Skeletal muscle cell (primary cell): ENCODE measurements at regions not wholly inside any gene's neighbourhood (a gene's known extent, or its start where the extent isn't known, plus 50 kb on each side); places are given as distances from the start of the nearest gene placed in this dataset.

Experiments
- DNase-seq: peaks from one replicate; pipeline ENCODE4 v3.0.0-alpha.2; 2010; ENCODE audit warnings: low read depth
- H3K4me3 ChIP-seq: 2 replicates; pipeline ENCODE4 v1.5.1; 2011; ENCODE audit warnings: low read depth, mild to moderate bottlenecking, control low read depth, low read length, moderate library complexity

DNA sequence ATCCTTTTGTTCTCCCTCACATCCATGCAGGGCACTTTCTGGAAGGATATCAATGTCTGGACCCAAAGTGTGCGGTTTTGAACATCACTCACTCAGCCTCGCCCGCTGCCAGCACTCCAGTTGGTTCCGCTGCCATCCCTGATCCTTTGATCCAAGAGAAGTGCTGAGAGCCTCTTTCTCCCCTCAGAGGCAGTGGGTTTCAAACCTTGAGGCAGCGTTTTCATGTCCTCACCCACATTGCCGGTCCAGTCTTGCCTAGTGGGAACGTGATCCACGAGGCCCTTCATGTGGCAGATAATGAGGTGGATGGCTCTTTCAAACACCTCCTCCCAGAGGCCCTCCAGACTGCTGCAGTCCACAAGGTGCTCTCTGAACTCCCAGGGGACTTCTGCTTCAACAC, 122.2 kb downstream of the ACTL8 start:
- no peak for DNase-seq

DNA sequence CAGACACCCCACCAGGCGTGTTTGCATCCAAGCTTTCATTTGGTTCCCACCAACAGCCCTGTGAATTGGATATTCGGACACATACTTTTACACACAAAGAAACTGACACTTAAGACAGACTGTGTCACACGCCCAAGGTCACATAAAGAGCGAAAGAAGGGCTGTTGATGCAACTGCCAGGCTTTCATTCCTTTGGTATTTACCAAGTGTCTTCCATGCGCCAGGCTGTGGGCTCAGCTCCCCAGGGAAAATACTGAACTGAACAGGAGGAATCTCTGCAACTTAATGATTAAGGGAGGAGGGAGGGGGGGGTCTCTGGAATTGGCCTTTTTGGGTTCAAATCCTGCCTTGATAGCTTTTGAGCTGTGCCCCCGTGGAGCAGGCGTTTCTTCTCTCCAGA, 122.8 kb downstream of the ACTL8 start:
- no peak overlapping the region for H3K4me3 ChIP-seq
- no peak for DNase-seq

More for the DNA sequence above, 122.2 kb downstream of the ACTL8 start:
- no peak overlapping the region for H3K4me3 ChIP-seq

DNA sequence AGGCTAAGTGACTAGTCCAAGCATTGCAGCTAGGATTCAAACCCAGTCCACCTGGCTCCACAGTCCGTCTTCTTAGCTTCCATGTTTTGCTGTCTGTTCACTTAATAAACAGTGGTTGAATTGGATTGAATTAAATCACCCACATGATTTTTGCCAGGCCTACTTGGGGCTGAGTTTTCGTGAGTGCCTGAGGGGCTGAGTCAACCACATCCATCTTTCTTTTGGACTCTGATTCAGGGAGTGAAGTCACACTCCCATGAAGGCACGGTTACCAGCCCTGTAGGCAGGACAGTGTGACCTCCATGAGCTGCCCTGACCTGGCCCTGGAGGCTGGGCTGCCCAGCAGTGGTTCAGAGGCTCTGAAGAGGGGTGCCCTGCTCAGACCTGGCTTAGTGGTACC, 123.7 kb downstream of the ACTL8 start:
- DNase-seq, result peak; percentile 46
- H3K4me3 ChIP-seq, result no peak overlapping the region

DNA sequence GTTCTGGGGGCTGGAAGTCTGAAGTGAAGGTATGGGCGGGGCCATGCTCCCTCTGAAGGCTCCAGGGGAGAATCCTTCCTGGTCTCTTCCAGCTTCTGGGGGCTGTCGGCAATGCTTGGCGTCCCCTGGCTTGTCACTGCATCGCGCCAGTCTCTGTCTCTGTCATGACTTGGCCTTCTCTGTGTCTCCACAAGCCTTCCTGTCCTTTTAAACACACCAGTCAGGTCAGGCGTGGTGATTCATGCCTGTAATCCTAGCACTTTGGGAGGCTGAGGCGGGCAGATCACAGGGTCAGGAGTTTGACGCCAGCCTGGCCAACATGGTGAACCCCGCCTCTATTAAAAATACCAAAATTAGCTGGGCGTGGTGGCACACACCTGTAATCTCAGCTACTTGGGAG, 125.3 kb downstream of the ACTL8 start:
- DNase-seq, result no peak
- no peak overlapping the region for H3K4me3 ChIP-seq

DNA sequence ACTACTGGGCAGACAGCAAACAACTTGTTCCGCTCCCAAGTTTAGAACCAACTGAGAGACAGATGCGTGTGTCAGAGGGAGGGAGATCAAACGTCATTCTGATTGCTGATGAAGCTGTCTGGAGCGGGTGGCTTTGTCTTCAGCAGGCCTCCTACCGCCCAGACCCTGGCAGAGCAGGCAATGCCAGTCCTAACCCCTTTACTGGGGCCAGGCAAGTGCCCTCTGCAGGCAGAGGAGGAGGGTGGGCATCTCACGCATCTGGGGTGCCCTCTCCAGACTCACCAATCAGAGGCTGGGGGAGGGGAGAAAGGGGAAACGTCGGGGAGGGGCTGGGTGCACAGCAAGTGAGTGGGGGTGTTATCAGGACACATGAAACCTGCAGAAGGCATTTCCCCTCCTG, 126.6 kb downstream of the ACTL8 start:
- no peak for DNase-seq
- H3K4me3 ChIP-seq, result no peak overlapping the region

- no peak for DNase-seq
- no peak overlapping the region for H3K4me3 ChIP-seq
Measured at GRCh38 chr1:17883136-17883535, 128.0 kb downstream of the ACTL8 start.

- no peak overlapping the region for H3K4me3 ChIP-seq
- DNase-seq, result no peak
Measured at GRCh38 chr1:17883662-17884395, 128.7 kb downstream of the ACTL8 start.

- no peak for DNase-seq
- H3K4me3 ChIP-seq, result no peak overlapping the region
Measured at GRCh38 chr1:17885663-17886320, 130.7 kb downstream of the ACTL8 start.

GRCh38 chr1:17886386-17886785, 131.3 kb downstream of the ACTL8 start:
- DNase-seq, result no peak
- H3K4me3 ChIP-seq, result no peak overlapping the region

- DNase-seq, result no peak
- no peak overlapping the region for H3K4me3 ChIP-seq
Measured at GRCh38 chr1:17886838-17887441, 131.8 kb downstream of the ACTL8 start.

- no peak for DNase-seq
- H3K4me3 ChIP-seq, result no peak overlapping the region
Measured at GRCh38 chr1:17887661-17888371, 132.7 kb downstream of the ACTL8 start.

DNA sequence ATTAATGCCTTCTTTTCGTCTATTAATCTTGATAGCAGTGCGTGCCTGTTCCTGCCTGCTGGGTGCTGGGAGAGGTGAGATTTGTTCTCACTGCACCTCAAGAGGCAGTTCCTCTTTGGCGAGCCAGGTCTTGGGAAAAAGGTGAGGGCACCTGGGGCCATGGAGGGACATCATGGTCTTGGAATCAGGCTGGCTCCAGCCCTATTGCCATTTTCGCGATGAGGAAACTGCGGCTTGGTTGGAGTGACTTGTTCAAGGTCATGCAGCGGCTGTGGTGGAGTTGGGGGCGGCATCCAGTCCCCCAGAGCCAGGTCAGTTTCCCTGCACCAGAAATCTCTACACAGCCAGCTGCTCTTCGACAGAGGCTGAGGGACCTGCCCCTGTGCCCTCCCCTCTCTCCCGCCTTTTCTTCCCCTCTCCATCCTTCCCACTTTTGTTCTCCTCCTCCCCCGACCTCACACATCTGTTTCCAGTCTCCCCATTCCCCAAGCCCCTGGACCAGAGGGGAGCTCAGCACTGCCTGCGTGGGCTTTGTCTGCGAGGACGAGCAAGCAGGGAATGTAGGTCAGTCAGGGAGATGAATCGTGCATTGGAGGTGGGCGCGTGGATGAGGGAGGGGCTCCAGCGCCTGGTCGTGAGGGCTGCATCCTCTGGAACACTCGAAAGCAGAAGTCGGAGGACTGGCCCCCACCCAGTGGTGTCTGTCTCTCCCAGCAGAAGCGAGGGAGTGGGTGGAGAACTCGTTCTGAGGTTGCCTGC, 135.1 kb downstream of the ACTL8 start:
- no peak overlapping the region for H3K4me3 ChIP-seq
- no peak for DNase-seq

DNA sequence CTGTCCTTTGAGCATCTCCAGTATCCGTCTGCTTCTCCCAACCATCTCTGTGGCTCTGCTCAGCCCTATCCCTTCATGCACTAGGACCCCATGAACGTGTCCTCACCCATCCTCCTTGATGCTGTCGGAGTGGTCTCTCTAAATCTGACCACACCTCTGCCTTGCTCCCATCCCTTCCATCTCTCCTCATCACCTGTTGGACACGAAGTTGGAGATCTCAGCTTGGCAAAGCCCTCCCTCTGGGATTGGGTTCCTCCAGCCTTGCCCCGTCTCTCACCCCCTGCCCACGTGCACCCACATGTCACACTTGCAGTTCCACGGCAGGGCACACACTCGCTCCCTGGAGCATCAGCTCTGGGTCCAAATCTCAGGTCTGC, 135.7 kb downstream of the ACTL8 start:
- no peak for DNase-seq
- H3K4me3 ChIP-seq, result no peak overlapping the region

DNA sequence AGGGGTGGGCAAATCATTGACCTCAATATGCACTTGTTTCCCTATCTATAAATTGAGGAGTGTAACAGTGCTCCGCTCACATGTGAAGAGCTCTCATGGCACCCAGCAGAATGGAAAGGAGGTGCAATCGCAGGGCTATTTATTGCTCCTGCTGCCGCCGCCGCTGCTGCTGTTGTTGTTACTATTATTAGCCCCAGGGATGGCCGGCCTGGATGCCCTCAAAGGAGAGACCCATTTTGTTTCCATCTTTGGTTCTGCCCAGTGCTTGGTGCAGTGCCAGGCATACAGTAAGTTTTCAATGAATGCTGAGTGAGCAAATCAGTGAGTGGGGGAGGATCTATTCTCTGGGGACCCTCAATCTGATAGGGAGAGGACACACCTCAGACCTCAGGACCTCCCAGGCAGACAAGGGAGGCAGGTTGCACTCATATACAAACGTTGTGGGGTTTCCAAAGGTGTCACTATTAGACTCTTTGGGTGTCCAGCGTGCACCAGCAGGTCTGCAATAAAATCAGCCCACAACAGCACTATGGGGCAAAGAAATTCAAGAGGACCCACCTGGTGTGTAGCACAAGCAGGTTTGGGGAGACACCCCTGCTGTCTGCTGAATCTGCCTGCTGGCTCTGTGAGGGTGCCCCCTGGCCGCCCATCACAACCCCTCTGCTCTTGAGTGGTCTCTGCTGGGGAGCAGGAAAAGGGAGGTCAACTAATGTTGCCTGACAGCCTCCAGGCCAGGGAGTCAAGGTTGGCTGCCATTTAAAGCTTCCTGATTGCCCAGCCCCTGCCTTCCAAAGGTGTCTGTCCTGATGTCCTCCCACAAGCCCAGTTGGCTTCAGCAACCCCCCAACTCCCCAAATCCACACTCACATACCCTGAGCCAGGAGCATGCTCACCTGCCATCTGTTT, 136.3 kb downstream of the ACTL8 start:
- no peak for DNase-seq

GRCh38 chr1:17892225-17892624, 137.1 kb downstream of the ACTL8 start:
- no peak overlapping the region for H3K4me3 ChIP-seq
- no peak for DNase-seq

More for the DNA sequence above, 136.3 kb downstream of the ACTL8 start:
- no peak overlapping the region for H3K4me3 ChIP-seq

- DNase-seq, result no peak
- H3K4me3 ChIP-seq, result no peak overlapping the region
Measured at GRCh38 chr1:17892851-17893250, 137.7 kb downstream of the ACTL8 start.

GRCh38 chr1:17893891-17894631, 138.9 kb downstream of the ACTL8 start:
- no peak overlapping the region for H3K4me3 ChIP-seq
- peak; percentile 9 for DNase-seq

- H3K4me3 ChIP-seq, result no peak overlapping the region
- DNase-seq, result no peak
Measured at GRCh38 chr1:17895401-17895800, 140.3 kb downstream of the ACTL8 start.
